ENCODE measurements at regions not wholly inside any gene's neighbourhood (a gene's known extent, or its start where the extent isn't known, plus 50 kb on each side); places are given as distances from the start of the nearest gene placed in this dataset.
"Not testable (repeated sequence)": the region's sequence is repeated elsewhere in the genome, so short reads cannot be mapped to it uniquely, and the experiment has no call there.

- DNase-seq (ENCODE audit: low read depth), result no peak
Measured at GRCh38 chr3:44132061-44132460, 109.6 kb upstream of the TOPAZ1 start.

- no peak for DNase-seq (ENCODE audit: low read depth)
Measured at GRCh38 chr3:44132593-44132992, 109.1 kb upstream of the TOPAZ1 start.

- DNase-seq (ENCODE audit: low read depth), result no peak
Measured at GRCh38 chr3:44136421-44136820, 105.3 kb upstream of the TOPAZ1 start.

GRCh38 chr3:44146073-44146472 is 95.6 kb upstream of the TOPAZ1 start:
- DNase-seq (ENCODE audit: low read depth), result no peak

- no peak for DNase-seq (ENCODE audit: low read depth)
Measured at GRCh38 chr3:44159696-44160300, 81.9 kb upstream of the TOPAZ1 start.

GRCh38 chr3:44160818-44161217 is 80.9 kb upstream of the TOPAZ1 start:
- DNase-seq (ENCODE audit: low read depth), result no peak

- DNase-seq (ENCODE audit: low read depth), result no peak
Measured at GRCh38 chr3:44171891-44172290, 69.8 kb upstream of the TOPAZ1 start.

GRCh38 chr3:44172701-44173100 is 69.0 kb upstream of the TOPAZ1 start:
- not testable (repeated sequence) for DNase-seq (ENCODE audit: low read depth)

GRCh38 chr3:44173263-44173662 is 68.4 kb upstream of the TOPAZ1 start:
- DNase-seq (ENCODE audit: low read depth), result no peak

GRCh38 chr3:44175070-44175469 is 66.6 kb upstream of the TOPAZ1 start:
- DNase-seq (ENCODE audit: low read depth), result no peak

GRCh38 chr3:44179246-44179645 is 62.4 kb upstream of the TOPAZ1 start:
- DNase-seq (ENCODE audit: low read depth), result no peak

- no peak for DNase-seq (ENCODE audit: low read depth)
Measured at GRCh38 chr3:44184319-44184953, 57.2 kb upstream of the TOPAZ1 start.

GRCh38 chr3:44185396-44185915 is 56.2 kb upstream of the TOPAZ1 start:
- DNase-seq (ENCODE audit: low read depth), result no peak

- no peak for DNase-seq (ENCODE audit: low read depth)
Measured at GRCh38 chr3:44186111-44186672, 55.5 kb upstream of the TOPAZ1 start.

GRCh38 chr3:44186712-44187111 is 55.0 kb upstream of the TOPAZ1 start:
- no peak for DNase-seq (ENCODE audit: low read depth)
